ENCODE measurements at regions not wholly inside any gene's neighbourhood (a gene's known extent, or its start where the extent isn't known, plus 50 kb on each side); places are given as distances from the start of the nearest gene placed in this dataset.

GRCh38 chr1:25088946-25089345 is 143.4 kb downstream of the SYF2 start:
- H3K36me3 ChIP-seq (ENCODE audit: control insufficient read depth, insufficient read depth, low read length): no peaks in the 10 kb centered on the region
- TF ChIP-seq CTCF (IDR thresholded peaks at IDR 0.05; ENCODE audit: insufficient read depth, low read length, poor library complexity, severe bottlenecking): no peak
- no peak for DNase-seq (ENCODE audit: extremely low read depth, insufficient read length)
- H3K27me3 ChIP-seq (replicated peaks; ENCODE audit: control insufficient read depth, insufficient read depth, low read length): no peaks in the 10 kb centered on the region; the same call in none of the 2 replicates
- no peak overlapping the region for H3K4me3 ChIP-seq (replicated peaks; ENCODE audit: low read depth, low read length)

GRCh38 chr1:25088180-25088701 is 144.1 kb downstream of the SYF2 start:
- Histone ChIP-seq H3K36me3 (ENCODE audit: control insufficient read depth, insufficient read depth, low read length) (no peaks in the 10 kb centered on the region), H3K4me3 (replicated peaks; ENCODE audit: low read depth, low read length) (no peak overlapping the region), H3K27me3 (replicated peaks; ENCODE audit: control insufficient read depth, insufficient read depth, low read length) (no peaks in the 10 kb centered on the region; the same call in none of the 2 replicates)
- no peak for DNase-seq (ENCODE audit: extremely low read depth, insufficient read length)
- no peak for TF ChIP-seq CTCF (IDR thresholded peaks at IDR 0.05; ENCODE audit: insufficient read depth, low read length, poor library complexity, severe bottlenecking)

GRCh38 chr1:25086518-25087079 is 145.7 kb downstream of the SYF2 start:
- no peak for TF ChIP-seq CTCF (IDR thresholded peaks at IDR 0.05; ENCODE audit: insufficient read depth, low read length, poor library complexity, severe bottlenecking)
- DNase-seq (ENCODE audit: extremely low read depth, insufficient read length): no peak
- no peak overlapping the region for H3K4me3 ChIP-seq (replicated peaks; ENCODE audit: low read depth, low read length)
- no peaks in the 10 kb centered on the region; the same call in none of the 2 replicates for H3K27me3 ChIP-seq (replicated peaks; ENCODE audit: control insufficient read depth, insufficient read depth, low read length)
- H3K36me3 ChIP-seq (ENCODE audit: control insufficient read depth, insufficient read depth, low read length): no peaks in the 10 kb centered on the region

GRCh38 chr1:25084407-25084806 is 147.9 kb downstream of the SYF2 start:
- DNase-seq (ENCODE audit: extremely low read depth, insufficient read length): no peak
- H3K36me3 ChIP-seq (ENCODE audit: control insufficient read depth, insufficient read depth, low read length): no peaks in the 10 kb centered on the region
- TF ChIP-seq CTCF (IDR thresholded peaks at IDR 0.05; ENCODE audit: insufficient read depth, low read length, poor library complexity, severe bottlenecking): no peak
- no peak overlapping the region for H3K4me3 ChIP-seq (replicated peaks; ENCODE audit: low read depth, low read length)
- H3K27me3 ChIP-seq (replicated peaks; ENCODE audit: control insufficient read depth, insufficient read depth, low read length): no peaks in the 10 kb centered on the region; the same call in none of the 2 replicates

GRCh38 chr1:25083481-25084345 is 148.6 kb downstream of the SYF2 start:
- H3K27me3 ChIP-seq (replicated peaks; ENCODE audit: control insufficient read depth, insufficient read depth, low read length): no peaks in the 10 kb centered on the region; the same call in none of the 2 replicates
- DNase-seq (ENCODE audit: extremely low read depth, insufficient read length): no peak
- no peak for TF ChIP-seq CTCF (IDR thresholded peaks at IDR 0.05; ENCODE audit: insufficient read depth, low read length, poor library complexity, severe bottlenecking)
- H3K36me3 ChIP-seq (ENCODE audit: control insufficient read depth, insufficient read depth, low read length): no peaks in the 10 kb centered on the region
- H3K4me3 ChIP-seq (replicated peaks; ENCODE audit: low read depth, low read length): no peak overlapping the region
